ENCODE measurements at regions not wholly inside any gene's neighbourhood (a gene's known extent, or its start where the extent isn't known, plus 50 kb on each side); places are given as distances from the start of the nearest gene placed in this dataset.

- H3K4me2 ChIP-seq (ENCODE audit: low read length), result no peak overlapping the region
- H4K20me1 ChIP-seq (ENCODE audit: insufficient read depth), result no peaks in the 10 kb centered on the region
- H3K36me3 ChIP-seq (ENCODE audit: insufficient read depth, low read length), result no peaks in the 10 kb centered on the region
- no peak overlapping the region for H3K9ac ChIP-seq (ENCODE audit: low read length)
- no peak overlapping the region for H3K27ac ChIP-seq (ENCODE audit: low read length)
- H3K27me3 ChIP-seq (ENCODE audit: insufficient read depth, low read depth, low read length), result no peaks in the 10 kb centered on the region
- no peaks in the 10 kb centered on the region for H3K9me3 ChIP-seq (ENCODE audit: low read length)
- H3K4me3 ChIP-seq (ENCODE audit: low read length), result no peak overlapping the region
- no peak overlapping the region for H2AFZ ChIP-seq (ENCODE audit: low read depth, low read length)
- TF ChIP-seq SMC3 (conservative IDR thresholded peaks at IDR 0.05; ENCODE audit: poor library complexity) (no peak), POLR2AphosphoS5 (IDR thresholded peaks at IDR 0.05) (no peak), CTCF (IDR thresholded peaks at IDR 0.05; ENCODE audit: poor library complexity, severe bottlenecking) (no peak), RAD21 (conservative IDR thresholded peaks at IDR 0.05) (no peak), EZH2 (IDR thresholded peaks at IDR 0.05; ENCODE audit: borderline replicate concordance, insufficient read depth, low read length, poor library complexity, severe bottlenecking) (no peak)
- no peaks in the 10 kb centered on the region for H3F3A ChIP-seq (ENCODE audit: insufficient read depth, low read length, poor library complexity, severe bottlenecking)
- H3K79me2 ChIP-seq (replicated peaks; ENCODE audit: insufficient read depth, low read length), result no peaks in the 10 kb centered on the region
- H3K9me2 ChIP-seq (ENCODE audit: insufficient read depth, low read length), result no peaks in the 10 kb centered on the region
Measured at GRCh38 chr3:70565861-70566260, 253.4 kb upstream of the MDFIC2 start.

- no peaks in the 10 kb centered on the region for H3K9me2 ChIP-seq (ENCODE audit: insufficient read depth, low read length)
- H3F3A ChIP-seq (ENCODE audit: insufficient read depth, low read length, poor library complexity, severe bottlenecking), result no peaks in the 10 kb centered on the region
- no peak overlapping the region for H2AFZ ChIP-seq (ENCODE audit: low read depth, low read length)
- H3K79me2 ChIP-seq (replicated peaks; ENCODE audit: insufficient read depth, low read length), result no peaks in the 10 kb centered on the region
- no peaks in the 10 kb centered on the region for H3K36me3 ChIP-seq (ENCODE audit: insufficient read depth, low read length)
- H4K20me1 ChIP-seq (ENCODE audit: insufficient read depth), result no peaks in the 10 kb centered on the region
- H3K9me3 ChIP-seq (ENCODE audit: low read length), result no peaks in the 10 kb centered on the region
- no peak overlapping the region for H3K27ac ChIP-seq (ENCODE audit: low read length)
- H3K27me3 ChIP-seq (ENCODE audit: insufficient read depth, low read depth, low read length), result no peaks in the 10 kb centered on the region
- no peak overlapping the region for H3K9ac ChIP-seq (ENCODE audit: low read length)
- no peak overlapping the region for H3K4me3 ChIP-seq (ENCODE audit: low read length)
- TF ChIP-seq RAD21 (conservative IDR thresholded peaks at IDR 0.05), result no peak
- no peak for TF ChIP-seq CTCF (IDR thresholded peaks at IDR 0.05; ENCODE audit: poor library complexity, severe bottlenecking)
- TF ChIP-seq TAF1 (IDR thresholded peaks at IDR 0.05; ENCODE audit: low read depth), result no peak
- TF ChIP-seq EP300 (conservative IDR thresholded peaks at IDR 0.05; ENCODE audit: poor library complexity, severe bottlenecking), result no peak
- TF ChIP-seq EZH2 (IDR thresholded peaks at IDR 0.05; ENCODE audit: borderline replicate concordance, insufficient read depth, low read length, poor library complexity, severe bottlenecking), result no peak
- no peak for TF ChIP-seq MXI1 (conservative IDR thresholded peaks at IDR 0.05; ENCODE audit: poor library complexity, severe bottlenecking)
- no peak for TF ChIP-seq SMC3 (conservative IDR thresholded peaks at IDR 0.05; ENCODE audit: poor library complexity)
- no peak for TF ChIP-seq REST (IDR thresholded peaks at IDR 0.05; ENCODE audit: borderline replicate concordance)
- TF ChIP-seq POLR2AphosphoS5 (IDR thresholded peaks at IDR 0.05), result no peak
- H3K4me2 ChIP-seq (ENCODE audit: low read length), result no peak overlapping the region
Measured at GRCh38 chr3:70564552-70564951, 252.1 kb upstream of the MDFIC2 start.

All from neural cell (in vitro differentiated cells).